HEK293T (cell line): ENCODE measurements at regions not wholly inside any gene's neighbourhood (a gene's known extent, or its start where the extent isn't known, plus 50 kb on each side); places are given as distances from the start of the nearest gene placed in this dataset.

ENCODE experiments used
- CTCF ChIA-PET: fragments of 350-600 bp; formaldehyde crosslinking; extraction: SDS; loops from one replicate; lab custom pipeline; 2021; ENCODE audit warnings: antibody characterized with exemption, inconsistent platforms; lab: Yijun Ruan, JAX
- POLR2A ChIA-PET: fragments of 350-600 bp; formaldehyde crosslinking; extraction: SDS; loops from one replicate; lab custom pipeline; 2020; ENCODE audit warnings: antibody characterized with exemption, inconsistent platforms; lab: Yijun Ruan, JAX
- DNase-seq: peaks from one replicate; pipeline ENCODE4 v3.0.0; 2012; ENCODE audit warnings: mixed read lengths; ENCODE audit errors: extremely low spot score
- ARNT ChIP-seq: fragments of 450-650 bp; IDR thresholded peaks from 2 replicates; pipeline ENCODE4 v1.6.1; 2017; ENCODE audit warnings: mild to moderate bottlenecking
- BHLHE40 ChIP-seq: fragments of 450-650 bp; IDR thresholded peaks from 2 replicates; pipeline ENCODE4 v1.6.1; 2016; ENCODE audit warnings: mild to moderate bottlenecking, moderate library complexity, borderline replicate concordance
- CTBP1 ChIP-seq: fragments of 450-650 bp; IDR thresholded peaks from 2 replicates; pipeline ENCODE4 v1.6.1; 2016; ENCODE audit warnings: borderline replicate concordance
- ELF4 ChIP-seq: fragments of 450-650 bp; IDR thresholded peaks from 2 replicates; pipeline ENCODE4 v1.6.1; 2017; ENCODE audit warnings: antibody characterized with exemption
- FOXA1 ChIP-seq: fragments of 450-650 bp; IDR thresholded peaks from 2 replicates; pipeline ENCODE4 v1.6.1; 2016; ENCODE audit warnings: mild to moderate bottlenecking
- FOXK2 ChIP-seq: fragments of 450-650 bp; IDR thresholded peaks from 2 replicates; pipeline ENCODE4 v1.6.1; 2016; ENCODE audit warnings: mild to moderate bottlenecking
- FOXM1 ChIP-seq: fragments of 450-650 bp; IDR thresholded peaks from 2 replicates; pipeline ENCODE4 v1.6.1; 2017; ENCODE audit warnings: mild to moderate bottlenecking, borderline replicate concordance
- HDGF ChIP-seq: fragments of 450-650 bp; IDR thresholded peaks from 2 replicates; pipeline ENCODE4 v1.6.1; 2017; ENCODE audit warnings: antibody characterized with exemption, borderline replicate concordance
- L3MBTL2 ChIP-seq: fragments of 450-650 bp; conservative IDR thresholded peaks from 2 replicates; pipeline ENCODE4 v1.6.1; 2016; ENCODE audit warnings: mild to moderate bottlenecking
- LEF1 ChIP-seq: fragments of 450-650 bp; IDR thresholded peaks from 2 replicates; pipeline ENCODE4 v1.6.1; 2017; ENCODE audit warnings: mild to moderate bottlenecking, borderline replicate concordance
- NFRKB ChIP-seq: fragments of 450-650 bp; IDR thresholded peaks from 2 replicates; pipeline ENCODE4 v1.6.1; 2016; ENCODE audit warnings: mild to moderate bottlenecking, moderate library complexity
- PKNOX1 ChIP-seq: fragments of 450-650 bp; IDR thresholded peaks from 2 replicates; pipeline ENCODE4 v1.6.1; 2016
- SP1 ChIP-seq: fragments of 450-650 bp; IDR thresholded peaks from 2 replicates; pipeline ENCODE4 v1.6.1; 2017
- SUZ12 ChIP-seq: fragments of 450-650 bp; IDR thresholded peaks from 2 replicates; pipeline ENCODE4 v1.6.1; 2016; ENCODE audit warnings: mild to moderate bottlenecking
- TARDBP ChIP-seq: fragments of 450-650 bp; IDR thresholded peaks from 2 replicates; pipeline ENCODE4 v1.6.1; 2016
- ZNF384 ChIP-seq: fragments of 450-650 bp; IDR thresholded peaks from 2 replicates; pipeline ENCODE4 v1.6.1; 2016

DNA sequence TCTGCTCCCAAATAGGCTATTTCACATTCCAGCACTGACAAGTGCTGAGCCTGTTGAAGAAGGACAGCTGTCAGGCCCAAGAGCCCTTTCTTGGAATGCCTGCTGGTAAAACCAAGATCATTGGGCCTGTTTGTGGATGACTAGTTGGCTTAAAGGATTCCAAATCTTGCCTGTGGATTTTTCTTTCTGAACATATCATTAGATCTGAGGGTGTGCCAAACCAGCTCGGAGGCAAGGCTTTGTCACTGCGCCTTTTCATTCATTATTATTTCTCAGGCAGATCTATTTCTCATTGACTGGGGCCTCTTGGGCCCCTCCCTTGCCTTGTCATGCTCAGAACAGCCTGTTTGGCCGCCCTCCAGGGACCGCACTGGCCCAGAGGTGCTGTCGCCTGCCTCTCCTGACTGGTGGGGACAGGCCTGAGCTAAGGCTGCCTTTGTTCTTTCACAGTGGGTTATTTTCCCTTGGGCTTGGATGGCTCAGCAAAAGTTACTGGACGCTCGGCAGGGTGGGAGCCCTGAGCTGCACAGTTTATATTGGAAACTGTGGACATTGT lies 222.7 kb upstream of the SESN3 start:
- no peak for TF ChIP-seq NFRKB
- no peak for TF ChIP-seq PKNOX1
- TF ChIP-seq ZNF384 = no peak
- no peak for TF ChIP-seq FOXM1
- TF ChIP-seq LEF1 = no peak
- no peak for TF ChIP-seq CTBP1
- DNase-seq = no peak
- ChIA-PET CTCF (no interaction called here), POLR2A (no interaction called here)

DNA sequence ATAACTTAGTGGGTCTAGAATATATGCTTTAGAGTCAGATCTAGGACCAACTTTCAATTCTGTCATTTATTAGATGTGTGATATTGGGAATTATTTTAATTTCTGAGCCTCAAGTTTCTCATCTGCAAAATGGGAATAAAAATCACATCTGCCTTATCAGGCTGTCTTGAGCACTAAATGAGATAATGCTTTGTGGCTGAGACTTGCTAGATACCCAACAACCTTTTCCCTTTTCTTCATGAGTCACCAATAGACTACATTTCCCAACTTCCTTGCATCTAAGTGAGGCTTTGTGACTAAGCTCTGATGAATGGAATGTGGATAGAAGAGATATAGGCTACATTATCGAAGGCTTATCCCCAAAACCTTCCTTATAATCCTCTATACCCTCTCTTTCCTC lies 220.7 kb upstream of the SESN3 start:
- no peak for DNase-seq
- no peak for TF ChIP-seq FOXM1
- no peak for TF ChIP-seq FOXK2
- no peak for TF ChIP-seq FOXA1
- TF ChIP-seq ZNF384 = no peak
- TF ChIP-seq SUZ12 = no peak
- TF ChIP-seq HDGF = no peak
- no peak for TF ChIP-seq LEF1
- no peak for TF ChIP-seq BHLHE40
- ChIA-PET CTCF (no interaction called here), POLR2A (no interaction called here)

DNA sequence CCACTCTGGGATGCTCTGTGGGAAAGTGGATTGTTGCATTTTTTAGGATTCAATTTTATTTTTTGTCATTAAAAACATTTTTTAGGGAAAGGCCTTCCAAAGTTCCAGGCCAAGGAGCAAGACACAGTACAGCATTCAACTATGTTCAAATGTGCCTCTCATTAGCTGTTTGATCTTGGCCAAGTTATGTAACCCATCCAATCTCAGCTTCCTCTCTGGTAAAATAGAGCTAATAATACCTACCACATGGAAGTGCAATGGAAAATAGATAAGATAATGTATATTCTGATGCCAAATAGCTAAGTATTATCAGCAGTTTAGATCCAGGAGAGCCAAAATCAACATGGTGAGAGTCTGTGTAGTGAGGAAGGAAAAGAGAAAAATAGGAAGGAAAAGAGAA lies 220.3 kb upstream of the SESN3 start:
- no peak for DNase-seq
- POLR2A ChIA-PET = no interaction called here
- TF ChIP-seq L3MBTL2 = no peak
- no peak for TF ChIP-seq LEF1
- no peak for TF ChIP-seq ELF4
- TF ChIP-seq ARNT = no peak
- TF ChIP-seq TARDBP = no peak
- CTCF ChIA-PET = no interaction called here

DNA sequence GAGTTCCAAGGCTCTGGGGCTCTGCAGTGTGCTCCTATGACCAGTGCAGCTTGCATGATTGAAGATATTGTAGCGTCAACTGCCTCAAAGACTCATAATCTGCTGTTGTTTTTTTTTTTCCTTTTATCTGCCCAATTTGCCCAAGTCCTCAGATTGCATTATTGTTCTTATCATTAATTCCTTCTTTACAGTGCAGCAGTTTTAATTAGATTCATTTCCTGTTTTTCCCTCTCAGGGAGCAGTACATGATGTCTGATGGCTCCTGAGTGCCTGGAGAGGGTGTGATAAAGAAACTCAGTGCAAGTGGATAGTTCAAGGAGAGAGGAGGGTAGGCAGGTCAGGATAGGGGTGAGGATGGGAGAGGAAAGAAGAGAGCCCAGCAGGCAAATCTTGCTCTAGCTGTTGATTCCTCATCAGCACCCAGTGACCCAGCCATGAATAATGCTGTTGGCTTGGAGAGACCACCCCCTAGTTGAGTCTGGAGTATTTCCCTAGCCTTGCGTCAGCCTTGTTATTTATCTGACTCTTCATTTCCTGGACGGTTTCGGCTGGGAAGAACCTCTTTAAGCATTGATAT lies 219.6 kb upstream of the SESN3 start:
- POLR2A ChIA-PET = no interaction called here
- CTCF ChIA-PET = no interaction called here
- no peak for DNase-seq
- TF ChIP-seq ZNF384 (no peak), BHLHE40 (no peak), TARDBP (no peak), SP1 (no peak), SUZ12 (no peak), FOXA1 (no peak), ELF4 (no peak), CTBP1 (no peak), L3MBTL2 (no peak)

DNA sequence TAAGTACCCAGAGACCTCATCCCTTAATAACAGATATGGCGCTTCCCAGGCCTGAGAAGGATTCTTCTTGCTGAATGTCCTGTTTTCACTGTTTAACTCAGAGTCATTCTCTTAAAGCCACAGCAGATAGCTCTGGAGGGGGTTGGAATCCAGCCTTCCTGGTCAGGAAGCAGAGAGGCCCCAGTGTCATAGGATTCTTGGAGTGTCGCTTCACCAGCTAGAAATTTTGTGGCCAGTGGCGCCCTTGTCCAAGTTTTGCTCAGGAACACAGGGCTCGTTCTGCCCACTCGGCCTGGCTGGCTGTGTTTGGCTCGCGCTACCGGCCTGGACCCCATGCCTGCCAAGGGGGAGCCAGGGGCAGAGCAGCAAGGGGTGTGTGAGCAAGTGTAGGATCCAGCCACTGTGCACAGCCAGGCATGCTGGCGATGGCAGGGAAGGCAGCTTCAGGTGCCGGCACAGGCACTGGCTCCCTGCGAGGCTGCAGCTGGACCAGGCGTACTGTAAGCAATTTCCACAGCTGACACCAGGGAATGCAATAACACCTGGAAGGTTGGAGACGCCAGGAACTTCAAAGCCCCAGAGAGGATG lies 214.8 kb upstream of the SESN3 start:
- DNase-seq = no peak
- TF ChIP-seq SUZ12 (no peak), BHLHE40 (no peak), PKNOX1 (no peak), FOXA1 (no peak), NFRKB (no peak), HDGF (no peak), TARDBP (no peak), FOXM1 (no peak), SP1 (no peak), ZNF384 (no peak), ARNT (no peak), CTBP1 (no peak), ELF4 (no peak), L3MBTL2 (no peak), FOXK2 (no peak), LEF1 (no peak)
- POLR2A ChIA-PET = no interaction called here
- CTCF ChIA-PET = no interaction called here

DNA sequence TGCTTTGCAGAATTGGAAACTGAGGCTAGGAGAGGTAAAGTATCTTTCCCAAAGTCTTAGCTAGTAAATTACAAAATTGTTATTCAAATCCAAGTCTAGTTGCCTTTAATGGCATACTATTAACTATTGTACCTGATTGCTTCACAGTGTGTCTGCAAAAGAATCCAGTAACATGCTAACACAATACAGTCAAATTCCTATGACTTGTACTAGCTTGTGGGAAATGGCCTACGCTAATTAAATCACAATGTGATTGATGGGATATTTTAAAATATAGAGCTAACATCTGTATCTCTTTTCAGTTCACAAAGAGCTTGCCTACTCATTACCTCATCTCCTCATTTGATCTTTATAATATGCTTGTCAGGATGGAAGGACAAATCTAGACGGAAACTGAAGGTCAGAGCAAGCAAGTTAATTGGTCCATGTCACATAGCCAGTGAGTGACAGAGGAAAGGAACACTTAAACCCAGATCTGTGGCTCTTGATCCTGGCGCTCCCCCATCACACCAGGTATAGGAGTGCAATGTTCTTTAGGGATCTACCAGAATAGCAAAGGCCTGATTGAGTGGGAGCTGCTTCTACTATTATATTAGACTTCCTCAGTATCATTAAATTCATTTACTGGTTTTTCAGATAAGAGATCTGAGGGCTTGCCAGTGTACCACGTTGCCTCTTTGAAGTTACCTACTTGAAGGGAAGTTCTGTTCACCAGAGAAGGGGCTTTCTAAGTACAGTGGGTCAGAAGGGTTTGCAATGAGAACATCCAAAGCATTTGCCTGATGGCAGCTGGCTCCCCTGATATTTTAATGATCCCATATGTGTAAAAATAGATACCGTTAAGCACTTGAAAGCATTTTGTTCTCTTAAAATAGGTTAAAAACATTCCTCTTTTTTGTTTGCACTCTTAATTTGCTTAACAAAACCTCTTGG lies 213.6 kb upstream of the SESN3 start:
- no peak for DNase-seq
- CTCF ChIA-PET = no interaction called here
- POLR2A ChIA-PET = no interaction called here
- TF ChIP-seq ELF4 (no peak), PKNOX1 (no peak)
